Spleen (tissue), 7 donors: ENCODE measurements at regions not wholly inside any gene's neighbourhood (a gene's known extent, or its start where the extent isn't known, plus 50 kb on each side); places are given as distances from the start of the nearest gene placed in this dataset.

ENCODE experiments used
- POLR2A ChIP-seq, 3 donors: fragments of 450-650 bp; IDR thresholded peaks; one replicate each; pipeline ENCODE4 v1.5.1; 2017; ENCODE audit warnings: antibody characterized with exemption in 3 of 3, mild to moderate bottlenecking in 1 of 3
- POLR2AphosphoS5 ChIP-seq, 3 donors: sonication (generic); formaldehyde crosslinking; IDR thresholded peaks; one replicate each; pipeline ENCODE4 v1.5.1; 2017; ENCODE audit warnings: antibody characterized with exemption in 3 of 3
- TF ChIP-seq, protein P1 (sequence below), 11 experiments: fragments of 200-600 bp in 7 of 11; fragments of 450-650 bp in 4 of 11; sonication (generic) in 4 of 11; IDR thresholded peaks in 8 of 11; conservative IDR thresholded peaks in 3 of 11; 1 replicate in 7 of 11; 2 replicates in 4 of 11; pipeline versions ENCODE4 v1.4.0 to v1.8.0; 2016 to 2021; ENCODE audit warnings: antibody characterized with exemption in 11 of 11, inconsistent platforms in 4 of 11, mild to moderate bottlenecking in 1 of 11
- donor health status: DM: no; HTN: no; CAD: no; lungs with moderate emphysema.
- donor health status: DM: no; HTN: no; CAD: no.
- donor health status: DM: no; HTN: no; CAD: no.

DNA sequence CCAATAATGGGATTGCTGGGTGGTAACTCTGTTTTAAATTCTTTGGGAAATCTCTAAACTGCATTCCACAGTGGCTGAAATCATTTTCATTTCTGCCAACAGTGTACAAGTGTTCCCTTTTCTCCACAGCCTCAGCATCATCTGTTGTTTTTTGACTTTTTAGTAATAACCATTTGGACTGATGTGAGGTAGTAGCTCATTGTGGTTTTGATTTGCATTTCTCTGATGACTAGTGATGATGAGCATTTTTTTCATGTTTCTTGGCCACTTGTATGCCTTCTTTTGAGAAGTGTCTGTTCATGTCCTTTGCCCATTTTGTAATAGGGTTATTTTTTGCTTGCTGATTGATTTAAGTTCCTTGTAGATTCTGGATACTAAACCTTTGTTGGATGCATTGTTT, 131.9 kb upstream of the B3GALT2 start:
- TF ChIP-seq, protein P1, sequence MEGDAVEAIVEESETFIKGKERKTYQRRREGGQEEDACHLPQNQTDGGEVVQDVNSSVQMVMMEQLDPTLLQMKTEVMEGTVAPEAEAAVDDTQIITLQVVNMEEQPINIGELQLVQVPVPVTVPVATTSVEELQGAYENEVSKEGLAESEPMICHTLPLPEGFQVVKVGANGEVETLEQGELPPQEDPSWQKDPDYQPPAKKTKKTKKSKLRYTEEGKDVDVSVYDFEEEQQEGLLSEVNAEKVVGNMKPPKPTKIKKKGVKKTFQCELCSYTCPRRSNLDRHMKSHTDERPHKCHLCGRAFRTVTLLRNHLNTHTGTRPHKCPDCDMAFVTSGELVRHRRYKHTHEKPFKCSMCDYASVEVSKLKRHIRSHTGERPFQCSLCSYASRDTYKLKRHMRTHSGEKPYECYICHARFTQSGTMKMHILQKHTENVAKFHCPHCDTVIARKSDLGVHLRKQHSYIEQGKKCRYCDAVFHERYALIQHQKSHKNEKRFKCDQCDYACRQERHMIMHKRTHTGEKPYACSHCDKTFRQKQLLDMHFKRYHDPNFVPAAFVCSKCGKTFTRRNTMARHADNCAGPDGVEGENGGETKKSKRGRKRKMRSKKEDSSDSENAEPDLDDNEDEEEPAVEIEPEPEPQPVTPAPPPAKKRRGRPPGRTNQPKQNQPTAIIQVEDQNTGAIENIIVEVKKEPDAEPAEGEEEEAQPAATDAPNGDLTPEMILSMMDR (IDR thresholded peaks at IDR 0.05 in 8 of 11, conservative IDR thresholded peaks at IDR 0.05 in 3 of 11) = no peak
- TF ChIP-seq POLR2AphosphoS5 (IDR thresholded peaks at IDR 0.05) = no peak
- no peak for TF ChIP-seq POLR2A (IDR thresholded peaks at IDR 0.05)
